ENCODE measurements at regions not wholly inside any gene's neighbourhood (a gene's known extent, or its start where the extent isn't known, plus 50 kb on each side); places are given as distances from the start of the nearest gene placed in this dataset.
"Not testable (repeated sequence)": the region's sequence is repeated elsewhere in the genome, so short reads cannot be mapped to it uniquely, and the experiment has no call there.

DNA sequence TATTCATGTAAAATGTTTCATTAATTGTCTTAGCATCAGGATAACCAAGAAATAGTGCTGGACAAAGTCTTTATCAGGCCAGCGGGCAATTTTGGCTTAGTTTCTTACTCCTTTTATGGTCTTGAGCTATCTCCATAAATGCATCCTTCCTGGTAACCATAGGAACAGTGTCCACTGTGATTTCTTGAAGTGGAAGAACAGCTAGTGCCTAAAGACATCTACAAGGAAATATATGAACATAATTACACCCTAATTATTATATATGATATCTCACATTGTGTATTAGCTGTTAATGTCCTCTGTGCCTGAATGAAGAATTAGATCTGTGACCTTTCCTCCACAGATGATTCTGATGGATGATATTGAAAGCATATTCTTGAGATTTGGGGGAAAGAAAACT, 286.7 kb upstream of the ATXN7L3B start:
- no peak for TF ChIP-seq CTCF (IDR thresholded peaks at IDR 0.05; ENCODE audit: control extremely low read depth, extremely low read depth)
- no peak for ATAC-seq (ENCODE audit: insufficient read depth, low FRiP score)
- H3K27me3 ChIP-seq (ENCODE audit: control insufficient read depth in 3 of 3, insufficient read depth in 3 of 3, low read length in 2 of 3): no peaks in the 10 kb centered on the region
- H3K27ac ChIP-seq (ENCODE audit: low read depth in 1 of 2, low read length in 1 of 2): no peak overlapping the region
- no peak overlapping the region for H3K9ac ChIP-seq (ENCODE audit: insufficient read depth in 1 of 2, low read length in 2 of 2)
- no peaks in the 10 kb centered on the region for H3K4me1 ChIP-seq (ENCODE audit: control insufficient read depth in 5 of 5, insufficient read depth in 5 of 5, low read length in 5 of 5)
- H3K4me3 ChIP-seq: no peak overlapping the region
- WGBS, 2 donors: 74% methylated on average over 1 of the region's 1 CpG
- DNase-seq: no peak
- H3K9me3 ChIP-seq (ENCODE audit: control insufficient read depth in 4 of 4, insufficient read depth in 3 of 4, low read length in 3 of 4): no peaks in the 10 kb centered on the region
- no peaks in the 10 kb centered on the region for H3K36me3 ChIP-seq (ENCODE audit: control insufficient read depth in 4 of 4, insufficient read depth in 4 of 4, low read length in 4 of 4)

DNA sequence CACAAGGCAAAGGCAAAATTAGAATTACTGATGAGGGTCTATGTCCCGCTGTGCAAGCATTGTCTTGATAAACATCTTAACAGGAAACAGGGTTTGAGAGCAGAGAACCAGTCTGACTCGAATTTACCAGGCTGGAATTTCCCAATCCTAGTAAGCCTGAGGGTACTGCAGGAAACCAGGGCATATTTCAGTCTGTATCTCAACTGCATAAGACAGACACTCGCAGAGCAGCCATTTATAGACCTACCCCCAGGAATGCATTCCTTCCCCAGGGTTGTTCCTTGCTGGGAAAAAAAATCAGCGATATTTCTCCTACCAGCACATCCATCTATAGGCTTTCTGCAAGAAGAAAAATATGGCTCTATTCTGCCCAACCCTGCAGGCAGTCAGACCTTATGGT, 283.8 kb upstream of the ATXN7L3B start:
- H3K9ac ChIP-seq (ENCODE audit: insufficient read depth in 1 of 2, low read length in 2 of 2); DNase-seq; H3K4me1 ChIP-seq (ENCODE audit: control insufficient read depth in 5 of 5, insufficient read depth in 5 of 5, low read length in 5 of 5); H3K36me3 ChIP-seq (ENCODE audit: control insufficient read depth in 4 of 4, insufficient read depth in 4 of 4, low read length in 4 of 4); H3K27me3 ChIP-seq (ENCODE audit: control insufficient read depth in 3 of 3, insufficient read depth in 3 of 3, low read length in 2 of 3); H3K4me3 ChIP-seq; H3K9me3 ChIP-seq (ENCODE audit: control insufficient read depth in 4 of 4, insufficient read depth in 3 of 4, low read length in 3 of 4); H3K27ac ChIP-seq (ENCODE audit: low read depth in 1 of 2, low read length in 1 of 2); ATAC-seq (ENCODE audit: insufficient read depth, low FRiP score): not testable (repeated sequence)
- WGBS, 2 donors: 75 to 80% methylated on average over 4 of the region's 4 CpGs

DNA sequence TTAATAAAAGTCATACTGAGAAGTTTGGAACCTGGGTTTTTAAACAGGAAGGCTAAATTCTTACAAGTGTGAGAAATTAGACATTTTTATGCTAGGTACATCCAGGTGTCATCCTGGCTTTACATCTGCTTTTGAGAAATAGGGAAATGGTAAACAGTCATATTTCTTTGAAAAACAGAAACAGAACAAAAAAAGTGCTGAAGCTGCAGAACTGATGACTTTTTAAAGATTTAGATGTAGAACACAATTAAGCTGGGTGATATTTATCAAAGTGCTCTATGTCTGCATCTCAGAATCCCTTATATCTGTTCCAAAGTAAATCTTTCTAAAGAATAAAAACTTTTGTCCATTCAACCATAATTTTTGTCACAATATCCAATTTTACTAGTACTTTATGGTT, 282.9 kb upstream of the ATXN7L3B start:
- Histone ChIP-seq H3K4me3 (no peak overlapping the region), H3K36me3 (ENCODE audit: control insufficient read depth in 4 of 4, insufficient read depth in 4 of 4, low read length in 4 of 4) (no peaks in the 10 kb centered on the region), H3K27me3 (ENCODE audit: control insufficient read depth in 3 of 3, insufficient read depth in 3 of 3, low read length in 2 of 3) (no peaks in the 10 kb centered on the region), H3K9ac (ENCODE audit: insufficient read depth in 1 of 2, low read length in 2 of 2) (no peak overlapping the region), H3K4me1 (ENCODE audit: control insufficient read depth in 5 of 5, insufficient read depth in 5 of 5, low read length in 5 of 5) (no peaks in the 10 kb centered on the region), H3K27ac (ENCODE audit: low read depth in 1 of 2, low read length in 1 of 2) (no peak overlapping the region), H3K9me3 (ENCODE audit: control insufficient read depth in 4 of 4, insufficient read depth in 3 of 4, low read length in 3 of 4) (no peaks in the 10 kb centered on the region)
- no peak for ATAC-seq (ENCODE audit: insufficient read depth, low FRiP score)
- TF ChIP-seq CTCF (IDR thresholded peaks at IDR 0.05; ENCODE audit: control extremely low read depth, extremely low read depth): no peak
- DNase-seq: no peak

- no peak overlapping the region for H3K4me3 ChIP-seq
- no peaks in the 10 kb centered on the region for H3K9me3 ChIP-seq (ENCODE audit: control insufficient read depth in 4 of 4, insufficient read depth in 3 of 4, low read length in 3 of 4)
- ATAC-seq (ENCODE audit: insufficient read depth, low FRiP score) (no peak), DNase-seq (no peak)
- TF ChIP-seq CTCF (IDR thresholded peaks at IDR 0.05; ENCODE audit: control extremely low read depth, extremely low read depth): no peak
- H3K27ac ChIP-seq (ENCODE audit: low read depth in 1 of 2, low read length in 1 of 2): no peak overlapping the region
- 91% methylated on average over 1 of the region's 1 CpG for WGBS, 2 donors
- no peaks in the 10 kb centered on the region for H3K27me3 ChIP-seq (ENCODE audit: control insufficient read depth in 3 of 3, insufficient read depth in 3 of 3, low read length in 2 of 3)
- peaks cover 0 to 2% (median 0%) of the 10 kb centered on the region in 5 donors for H3K4me1 ChIP-seq (ENCODE audit: control insufficient read depth in 5 of 5, insufficient read depth in 5 of 5, low read length in 5 of 5)
- no peak overlapping the region for H3K9ac ChIP-seq (ENCODE audit: insufficient read depth in 1 of 2, low read length in 2 of 2)
- no peaks in the 10 kb centered on the region for H3K36me3 ChIP-seq (ENCODE audit: control insufficient read depth in 4 of 4, insufficient read depth in 4 of 4, low read length in 4 of 4)
Measured at GRCh38 chr12:74259199-74259598, 278.4 kb upstream of the ATXN7L3B start.
